NCI-H524 (cell line): ENCODE measurements at regions not wholly inside any gene's neighbourhood (a gene's known extent, or its start where the extent isn't known, plus 50 kb on each side); places are given as distances from the start of the nearest gene placed in this dataset.
"Not testable (repeated sequence)": the region's sequence is repeated elsewhere in the genome, so short reads cannot be mapped to it uniquely, and the experiment has no call there.

Source experiments
- DNase-seq, 2 experiments: peaks; one replicate each; lab custom pipeline; 2025; lab: John Stamatoyannopoulos, UW

DNA sequence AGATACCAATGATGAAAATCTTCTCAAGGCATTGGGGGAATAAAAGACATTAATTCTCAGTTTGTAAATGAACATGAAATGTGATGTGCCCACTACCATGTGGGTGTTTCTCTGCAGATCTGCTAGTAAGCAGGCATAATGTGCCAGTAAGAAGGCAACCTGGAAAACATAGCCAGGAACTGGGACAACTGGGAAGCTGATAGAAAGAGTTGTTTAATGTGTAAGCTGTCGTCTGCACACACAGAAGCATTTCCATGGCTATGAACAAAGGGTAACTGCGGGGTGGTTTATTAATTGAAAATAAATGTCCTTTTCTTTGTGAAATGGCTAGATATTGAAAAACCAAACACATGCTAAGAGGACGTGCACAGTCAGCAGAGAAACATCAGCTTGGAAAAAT, 52.0 kb downstream of the ZC3H11B start:
- no peak for DNase-seq

DNA sequence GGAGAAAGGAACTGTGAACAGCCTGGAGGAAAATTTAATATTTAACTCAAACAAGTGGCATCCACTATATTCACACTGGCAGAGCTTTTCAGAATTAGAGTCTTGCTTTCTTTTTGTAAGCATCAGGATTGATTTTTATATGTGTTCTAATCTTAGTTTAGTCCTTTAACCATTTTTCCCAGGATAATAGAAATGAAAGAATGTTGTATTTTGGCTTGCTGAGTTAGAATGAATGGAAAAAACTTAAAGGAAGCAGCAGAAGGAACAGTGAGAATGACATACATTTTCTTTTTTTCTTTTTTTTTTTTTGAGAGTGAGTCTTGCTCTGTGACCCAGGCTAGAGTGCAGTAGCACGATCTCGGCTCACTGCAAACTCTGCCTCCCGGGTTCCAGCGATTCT, 53.0 kb downstream of the ZC3H11B start:
- DNase-seq, result no peak

DNA sequence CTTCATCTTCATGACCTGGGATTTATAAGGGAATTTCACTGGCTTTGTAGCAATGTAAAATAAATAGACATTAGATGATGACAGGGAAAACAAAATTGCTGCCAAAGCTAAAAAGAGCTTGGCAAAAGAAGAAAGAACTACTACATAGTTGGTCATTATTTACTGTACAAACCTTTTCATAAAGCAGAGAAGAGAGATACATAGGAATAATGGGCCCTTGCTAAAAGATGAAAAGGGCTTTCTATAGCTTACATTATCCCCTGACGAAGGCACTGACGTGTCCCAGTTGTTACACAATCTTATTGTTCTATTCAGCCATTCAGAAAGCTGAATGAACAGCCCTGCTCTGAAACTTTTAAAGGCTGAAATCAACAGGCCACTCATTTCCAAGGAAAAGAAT, 57.1 kb downstream of the ZC3H11B start:
- DNase-seq, result no peak

DNA sequence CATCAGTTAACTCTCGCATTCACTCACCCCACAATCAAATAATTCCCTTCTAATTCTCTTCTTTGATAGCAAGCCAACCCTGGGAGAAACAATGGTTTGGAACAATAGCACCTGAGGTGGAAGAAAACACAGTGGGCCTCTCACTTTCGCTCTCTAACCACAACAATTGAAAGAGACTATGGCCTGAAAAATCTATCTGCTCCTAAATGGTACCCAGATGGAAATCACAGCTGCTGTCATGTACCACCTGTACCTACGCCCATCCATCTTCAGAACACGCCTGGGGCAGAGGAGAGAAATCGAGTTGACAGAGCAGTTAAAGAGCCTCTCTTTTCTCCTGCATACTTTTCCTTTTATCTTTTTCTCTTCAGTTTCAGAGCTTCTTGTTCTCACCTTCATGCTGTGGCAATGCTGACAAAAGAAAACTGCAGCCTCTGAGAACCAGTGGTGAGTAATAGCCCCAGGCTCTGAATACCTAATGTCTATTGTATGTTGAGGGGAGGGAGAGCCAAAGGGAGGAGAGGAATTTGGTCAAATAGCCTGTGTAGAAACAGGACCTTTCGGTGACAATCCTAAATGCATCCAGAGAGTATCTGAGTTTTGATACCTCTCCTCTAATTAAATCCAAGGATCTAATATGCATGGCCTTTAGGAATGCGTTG, 57.7 kb downstream of the ZC3H11B start:
- no peak for DNase-seq

DNA sequence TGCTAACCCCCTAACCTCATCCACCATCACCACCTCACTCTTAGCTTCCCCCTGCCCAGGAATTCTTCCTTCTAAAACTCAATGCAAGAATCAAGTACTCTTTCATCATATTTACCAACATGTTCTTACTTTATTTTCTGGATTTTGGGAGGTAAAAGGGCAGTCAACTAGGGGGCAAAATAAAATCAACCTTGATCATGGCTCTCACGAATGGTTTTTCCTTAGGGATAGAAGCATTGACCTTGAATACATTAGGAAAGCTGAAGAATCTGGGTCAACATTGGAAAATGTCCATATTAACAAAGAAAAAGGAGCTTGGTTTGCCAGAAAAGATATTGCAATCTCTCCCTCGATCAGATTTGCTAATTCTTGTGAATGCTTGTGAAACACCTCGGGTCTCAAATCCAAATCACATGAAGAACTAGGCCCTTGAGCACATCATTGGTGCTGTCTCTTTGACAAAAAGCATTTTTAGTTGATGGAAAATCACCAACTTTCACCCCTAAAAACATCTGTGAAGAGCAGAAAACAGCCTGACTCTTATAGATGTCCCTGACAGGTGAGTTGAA, 58.9 kb downstream of the ZC3H11B start:
- no peak for DNase-seq

DNA sequence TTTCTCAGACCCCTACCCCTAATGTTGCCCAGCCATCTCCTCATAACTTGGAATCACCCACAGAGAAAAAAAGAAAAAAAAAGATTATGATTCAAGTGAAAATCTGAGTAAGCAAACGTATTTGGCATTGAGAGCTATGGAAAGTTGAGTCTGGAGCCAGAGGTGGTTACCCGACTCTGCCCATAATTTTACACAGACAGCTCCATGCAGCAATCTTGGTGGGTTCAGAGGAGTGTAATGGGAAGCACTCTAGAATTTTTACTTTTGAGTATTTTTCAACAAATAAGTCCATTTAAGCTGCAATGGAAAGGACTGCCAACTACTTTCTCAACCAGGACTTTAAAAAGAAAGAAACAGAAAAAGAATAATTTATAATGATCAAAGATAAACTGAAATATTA, 62.7 kb downstream of the ZC3H11B start:
- no peak for DNase-seq

DNA sequence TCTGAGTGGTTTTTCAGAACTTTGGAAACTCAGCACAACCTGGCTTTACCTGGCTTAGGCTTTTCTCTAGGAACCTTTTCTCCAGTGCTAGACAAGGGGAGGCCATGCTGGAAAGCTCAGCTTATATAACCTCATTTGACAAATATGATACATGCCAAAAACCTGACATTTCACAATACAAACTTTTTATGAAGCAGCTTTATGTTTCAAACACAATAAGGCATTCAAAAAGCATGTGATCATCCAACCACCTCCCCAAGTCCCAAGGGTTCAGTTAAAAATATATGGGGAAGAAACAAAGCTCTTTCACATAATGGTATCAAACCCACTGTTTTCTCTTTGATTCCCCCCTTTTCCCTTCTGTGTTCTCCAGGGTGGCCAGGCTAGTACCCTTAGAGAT, 63.7 kb downstream of the ZC3H11B start:
- DNase-seq, result no peak

DNA sequence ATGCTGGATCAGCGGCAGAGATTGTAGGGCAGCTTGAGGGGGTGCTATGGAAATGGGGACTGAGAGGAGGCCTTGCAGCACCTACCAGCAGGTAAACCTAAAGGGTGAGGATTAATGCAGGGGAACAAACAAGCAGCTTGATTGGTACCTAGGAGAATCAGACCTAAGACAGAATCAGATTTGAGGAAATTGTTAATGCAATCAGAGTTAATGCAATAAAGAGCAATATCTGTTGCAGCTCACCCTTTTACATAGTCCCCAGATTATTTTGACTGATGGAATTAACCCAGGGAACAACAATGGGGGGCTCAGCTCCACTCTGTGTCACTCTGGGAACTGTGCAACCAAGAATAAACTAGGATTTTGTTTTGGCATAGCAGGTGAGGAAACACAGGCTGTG, 64.5 kb downstream of the ZC3H11B start:
- DNase-seq, result no peak

DNA sequence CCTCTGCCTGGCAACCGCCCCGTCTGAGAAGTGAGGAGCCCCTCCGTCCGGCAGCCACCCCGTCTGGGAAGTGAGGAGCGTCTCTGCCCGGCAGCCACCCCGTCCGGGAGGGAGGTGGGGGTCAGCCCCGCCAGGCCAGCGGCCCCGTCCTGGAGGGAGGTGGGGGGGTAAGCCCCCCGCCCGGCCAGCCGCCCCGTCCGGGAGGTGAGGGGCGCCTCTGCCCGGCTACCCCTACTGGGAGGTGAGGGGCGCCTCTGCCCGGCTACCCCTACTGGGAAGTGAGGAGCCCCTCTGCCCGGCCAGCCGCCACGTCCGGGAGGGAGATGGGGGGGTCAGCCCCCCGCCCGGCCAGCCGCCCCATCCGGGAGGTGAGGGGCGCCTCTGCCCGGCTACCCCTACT, 67.1 kb downstream of the ZC3H11B start:
- not testable (repeated sequence) for DNase-seq

DNA sequence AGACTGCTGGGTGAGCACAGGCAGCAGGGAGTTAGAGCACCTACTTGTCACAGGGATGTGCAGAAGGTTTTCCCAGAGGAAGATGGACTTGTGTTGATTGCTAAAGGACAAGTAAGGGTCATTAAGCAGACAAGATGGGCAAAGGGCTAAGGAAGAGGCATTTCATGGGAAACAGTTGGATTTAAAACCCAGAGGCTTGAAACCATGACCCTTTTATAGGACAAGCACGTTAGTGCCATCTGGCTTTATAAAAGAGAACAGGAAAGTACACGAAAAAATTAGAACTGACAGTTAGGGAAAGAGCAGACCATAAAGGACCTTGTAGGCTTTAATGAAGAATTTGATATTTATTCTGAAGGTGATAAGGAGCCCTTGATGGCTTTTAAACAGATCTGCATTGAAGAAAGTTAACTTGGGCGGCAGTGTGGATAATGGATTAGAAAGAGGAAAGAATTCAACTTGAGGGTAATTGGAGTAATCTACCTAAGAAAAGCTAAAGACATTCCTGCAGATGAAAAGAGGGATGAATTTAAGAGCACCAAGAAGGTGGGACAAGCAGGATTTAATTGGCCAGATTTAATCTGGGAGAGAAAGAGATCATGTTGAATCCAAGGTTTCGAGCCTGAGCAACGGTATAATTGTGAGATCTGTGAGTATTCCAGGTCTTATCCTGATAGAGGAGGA, 68.6 kb downstream of the ZC3H11B start:
- DNase-seq, result peak; percentile 3 to 57

DNA sequence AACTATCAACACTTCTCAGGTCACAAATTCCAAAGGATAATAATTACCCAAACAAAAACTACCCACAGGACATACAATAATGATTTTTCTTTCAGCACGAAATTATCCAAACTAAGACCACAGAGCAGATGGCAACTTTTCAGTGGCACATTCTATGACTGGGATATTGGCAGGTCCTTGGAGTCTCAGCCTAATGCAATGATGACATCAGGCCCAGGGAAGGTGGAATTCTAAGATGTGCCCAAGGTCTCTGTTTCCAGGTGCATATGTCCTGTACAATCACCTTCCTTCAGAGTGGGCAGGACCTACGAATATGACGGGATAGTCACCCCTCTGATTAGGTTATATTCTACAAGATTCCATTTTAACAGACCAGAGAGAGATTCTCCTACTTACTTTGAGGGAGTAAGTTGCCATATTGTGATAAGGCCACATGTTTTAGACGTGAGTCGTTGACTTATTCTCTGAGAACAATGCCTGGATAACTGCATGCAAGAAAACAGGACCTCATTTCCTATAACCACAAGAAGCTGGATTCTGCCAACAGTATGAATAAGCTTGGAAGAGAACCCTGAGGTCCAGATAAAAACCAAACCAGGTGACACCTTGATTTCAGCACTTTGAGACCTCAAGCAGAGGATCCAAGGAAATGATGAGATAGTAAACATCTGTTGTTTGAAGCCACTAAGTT, 69.9 kb downstream of the ZC3H11B start:
- DNase-seq, result no peak

DNA sequence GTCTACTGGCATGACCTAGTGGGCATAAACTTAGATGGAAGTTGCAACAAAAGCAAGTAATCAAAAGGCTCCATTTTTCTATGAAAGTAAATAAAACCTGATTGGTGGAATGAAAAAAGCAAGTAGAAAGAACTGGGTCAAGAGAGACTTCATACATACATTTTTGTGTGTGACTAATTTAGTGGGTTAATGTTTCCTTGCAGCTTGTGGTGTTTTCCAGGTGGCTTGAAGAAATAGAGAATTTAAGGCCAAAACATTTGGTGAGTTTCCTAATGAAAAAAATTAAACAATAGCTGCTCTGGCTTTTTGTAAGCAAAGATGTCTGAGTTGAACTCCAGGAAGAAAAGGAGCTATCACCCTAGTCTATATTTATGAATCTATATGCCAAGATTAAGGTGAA, 71.0 kb downstream of the ZC3H11B start:
- no peak for DNase-seq

DNA sequence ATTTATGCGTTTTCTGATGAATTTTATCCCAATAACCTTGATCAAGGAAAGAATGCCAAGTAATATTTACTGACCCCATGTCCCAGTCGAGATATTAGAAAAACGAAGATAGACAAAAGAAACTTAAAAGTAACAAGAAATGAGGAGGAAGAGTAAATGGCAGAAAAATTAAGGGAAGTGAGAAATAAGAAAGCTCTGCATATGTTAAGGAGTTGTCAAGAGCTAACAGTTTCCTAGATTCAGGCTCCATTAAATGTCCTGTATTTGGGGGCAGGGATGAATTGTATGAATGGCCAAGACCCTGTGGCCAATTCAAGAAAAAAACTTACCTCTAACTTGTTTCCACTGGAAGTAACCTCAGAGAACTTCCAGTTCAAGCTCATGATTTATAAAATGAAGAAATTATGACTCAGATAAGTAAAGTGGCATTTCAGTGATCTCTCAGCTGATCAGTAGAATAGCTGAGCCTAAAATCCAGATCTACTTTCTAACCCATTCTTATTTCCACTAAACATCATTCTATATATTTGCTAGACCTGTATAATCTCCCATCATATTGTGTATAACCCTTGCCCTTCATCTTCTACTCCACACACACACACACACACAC, 73.2 kb downstream of the ZC3H11B start:
- DNase-seq, result no peak

DNA sequence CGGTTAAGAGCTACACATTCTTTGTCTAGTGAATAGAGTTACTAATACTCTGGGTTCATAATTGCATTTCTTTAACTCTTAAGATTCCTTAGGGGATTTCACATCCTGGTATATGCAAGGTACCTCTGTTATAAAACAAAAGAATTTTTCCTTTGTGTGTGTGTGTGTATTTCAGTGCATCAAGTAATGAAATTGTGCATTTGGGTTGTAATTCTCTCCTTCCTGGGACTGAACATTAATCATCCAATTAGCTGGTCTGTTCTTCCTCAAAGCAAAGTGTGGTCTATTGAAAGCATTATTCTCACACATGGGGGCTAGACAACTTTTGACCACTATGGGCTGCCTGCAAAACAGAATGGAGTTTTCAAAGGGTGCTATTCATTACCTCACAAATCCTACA, 74.0 kb downstream of the ZC3H11B start:
- DNase-seq, result no peak

DNA sequence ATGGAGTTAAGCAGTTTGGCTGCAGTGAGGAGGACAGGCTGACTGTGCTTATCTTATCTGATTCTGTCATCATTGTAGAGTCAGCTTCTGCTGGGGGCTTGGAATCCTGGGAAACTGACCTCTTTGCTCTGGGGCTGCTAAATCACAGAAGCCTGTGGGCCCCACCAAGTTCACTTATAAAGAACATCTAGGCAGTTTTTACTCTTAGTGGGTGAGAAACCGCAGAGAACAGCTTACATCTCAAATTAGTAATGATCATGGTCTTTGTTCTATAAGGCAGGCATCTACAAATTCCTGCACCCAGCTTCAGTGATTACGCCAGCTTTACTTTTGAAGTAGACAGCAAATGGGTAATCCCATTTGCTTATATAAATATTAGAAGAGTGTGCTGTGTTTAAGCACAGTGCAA, 75.7 kb downstream of the ZC3H11B start:
- DNase-seq, result no peak

DNA sequence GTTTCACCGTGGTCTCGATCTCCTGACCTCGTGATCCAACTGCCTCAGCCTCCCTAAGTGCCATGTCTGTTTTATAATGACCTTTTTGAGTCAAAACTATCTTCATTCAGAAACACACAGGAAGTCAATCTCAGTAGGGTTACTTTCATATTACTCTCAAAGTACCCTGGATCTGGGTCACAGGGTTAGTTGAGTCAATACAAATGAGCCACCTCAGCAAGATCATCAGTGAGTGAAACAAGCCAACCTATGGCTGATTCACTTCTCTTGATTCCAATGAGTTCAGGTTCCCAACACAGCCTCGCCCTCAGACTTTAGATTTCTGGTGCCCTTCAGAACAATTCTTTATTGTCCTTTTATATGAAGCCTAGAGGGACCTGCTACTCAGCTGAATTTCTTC, 76.9 kb downstream of the ZC3H11B start:
- DNase-seq, result no peak

DNA sequence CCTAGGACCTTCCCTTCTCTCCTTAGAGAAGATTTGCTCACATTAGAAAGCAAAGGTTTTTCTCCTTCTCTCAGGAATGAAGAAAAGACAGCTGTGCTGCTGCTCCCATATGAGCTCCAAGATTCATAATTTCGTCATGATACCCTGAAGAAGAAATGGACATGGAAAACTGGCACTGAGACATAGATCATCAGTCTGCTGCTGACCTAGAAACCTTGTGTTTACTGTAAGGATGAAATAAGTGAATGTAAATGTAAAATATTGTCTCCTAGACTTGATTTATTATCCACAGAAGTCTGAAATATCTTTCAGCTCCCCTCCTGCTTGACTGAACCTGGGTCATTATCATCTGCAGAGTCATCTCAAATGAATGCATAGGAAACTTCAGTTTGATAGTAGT, 77.9 kb downstream of the ZC3H11B start:
- no peak for DNase-seq

DNA sequence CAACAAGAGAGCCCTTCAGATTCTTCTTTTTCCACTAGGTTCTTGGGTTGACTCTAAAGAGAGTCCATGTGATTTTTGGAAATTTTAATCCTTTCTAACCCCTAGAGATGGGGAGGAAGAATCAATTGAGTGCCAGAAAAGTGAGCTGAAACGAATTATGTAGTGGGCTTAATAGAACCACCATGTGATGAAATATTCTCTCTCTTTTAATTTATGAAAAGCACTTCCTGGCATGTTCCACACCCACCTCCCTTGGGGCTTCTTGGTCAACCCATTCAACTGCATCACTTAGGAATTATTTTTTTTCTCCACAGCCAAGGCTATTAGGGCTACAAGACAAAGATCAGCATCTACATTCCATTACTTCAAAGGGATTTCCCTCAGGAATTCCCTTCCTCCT, 79.6 kb downstream of the ZC3H11B start:
- DNase-seq, result no peak

DNA sequence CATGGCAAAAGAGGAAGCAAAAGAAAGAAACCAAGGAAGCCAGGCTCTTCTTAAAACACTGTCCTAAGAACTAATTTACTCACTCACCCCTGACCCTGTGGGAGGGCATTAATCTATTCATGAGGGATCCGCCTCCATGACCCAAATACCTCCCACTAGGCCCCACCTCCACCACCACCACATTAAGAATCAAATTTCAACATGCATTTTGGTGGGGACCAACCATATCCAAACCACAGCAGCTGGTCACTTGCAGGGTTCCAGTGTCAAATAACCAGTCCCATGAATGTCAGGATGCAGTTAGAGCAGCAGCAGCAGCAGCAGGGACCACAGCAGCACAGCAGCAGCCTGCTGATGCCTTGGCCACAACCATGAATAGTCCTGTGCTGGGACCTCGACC, 83.8 kb downstream of the ZC3H11B start:
- DNase-seq, result peak; percentile 8 to 37

DNA sequence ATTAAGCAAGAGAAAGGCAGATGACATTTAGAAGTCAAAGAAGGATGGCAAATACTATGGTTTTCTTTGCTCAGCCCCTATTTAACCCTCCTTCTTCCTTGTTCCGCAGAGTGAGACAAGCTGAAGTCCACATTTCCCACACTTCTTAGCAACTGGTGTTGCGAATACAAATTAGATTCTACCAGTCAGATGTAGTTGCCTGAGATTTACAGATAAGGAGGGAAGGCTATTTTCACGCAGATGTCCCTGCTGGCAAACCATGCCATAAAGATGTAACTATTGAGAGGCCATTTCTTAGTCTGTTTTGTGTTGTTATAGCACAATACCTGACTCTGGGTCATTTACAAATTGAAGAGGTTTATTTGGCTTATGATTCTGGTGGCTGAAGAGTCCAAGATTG, 84.3 kb downstream of the ZC3H11B start:
- no peak for DNase-seq

DNA sequence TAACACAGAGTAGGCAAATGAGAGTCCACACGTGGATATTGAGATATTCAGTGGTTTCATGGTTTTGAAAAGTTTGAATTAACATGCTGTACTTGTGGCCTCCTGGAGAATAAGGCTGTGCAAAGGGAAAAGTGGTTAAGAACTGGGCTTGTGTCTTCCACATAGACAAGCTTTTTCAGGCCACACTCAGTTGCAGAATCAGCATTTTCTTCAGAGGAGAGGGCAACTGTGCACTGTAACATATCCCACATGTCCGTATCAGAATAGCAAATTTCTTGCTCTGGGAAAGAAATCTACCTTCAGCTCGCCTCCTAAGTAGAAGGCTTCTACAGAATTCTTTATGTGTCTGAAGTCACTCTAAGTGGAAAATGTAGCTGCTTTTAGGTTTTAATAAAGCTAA, 84.9 kb downstream of the ZC3H11B start:
- peak in 1 of 2 experiments; percentile 4 for DNase-seq

DNA sequence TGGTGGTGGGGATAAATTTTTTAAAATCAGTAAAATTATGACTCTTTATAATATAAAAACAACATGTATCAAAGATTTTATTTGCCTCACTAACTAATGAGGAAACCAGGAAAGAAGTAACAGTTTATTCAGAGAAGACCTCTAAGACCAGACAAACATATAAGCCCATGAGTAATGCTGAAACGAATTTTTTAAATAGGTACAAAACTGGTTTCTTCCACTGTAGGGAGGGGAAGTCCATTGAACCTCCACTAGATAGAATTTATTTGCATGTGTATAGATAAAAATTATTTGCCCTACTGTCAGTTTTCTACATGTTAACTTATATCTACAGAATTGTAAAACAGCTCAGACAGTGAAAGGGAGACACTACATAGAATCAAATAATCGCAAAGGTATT, 86.8 kb downstream of the ZC3H11B start:
- no peak for DNase-seq

DNA sequence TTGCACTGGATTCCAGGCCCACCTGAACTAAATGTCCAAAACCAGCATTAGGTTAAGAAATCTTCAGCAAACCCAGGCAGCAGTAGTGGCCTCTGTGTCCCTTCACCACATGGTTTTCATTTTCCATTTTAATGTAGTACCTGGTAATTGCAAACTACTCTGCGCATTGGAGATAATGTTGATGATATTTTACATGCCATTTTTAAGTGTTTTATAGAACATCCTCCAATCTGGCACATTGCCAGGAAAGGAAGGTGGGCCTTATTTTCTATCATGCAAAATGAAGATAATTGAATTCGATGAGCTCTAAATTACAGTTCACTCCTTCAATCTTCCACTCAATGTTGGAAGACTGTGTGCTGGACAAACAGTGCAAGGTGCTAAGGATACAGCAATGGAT, 89.5 kb downstream of the ZC3H11B start:
- no peak for DNase-seq
